Right ventricle myocardium superior (tissue), 1 donor: ENCODE measurements at regions not wholly inside any gene's neighbourhood (a gene's known extent, or its start where the extent isn't known, plus 50 kb on each side); places are given as distances from the start of the nearest gene placed in this dataset.

Experiments used
- ATAC-seq: fragments of 200-7000 bp; cut with Tn5 transposase; one replicate; pipeline ENCODE4 v1.9.1; 2020; ENCODE audit warnings: mild to moderate bottlenecking; ENCODE audit not compliant: poor library complexity
- DNase-seq: peaks from one replicate; pipeline ENCODE4 v3.0.0-alpha.2; 2020
- intact Hi-C: fragments of 100-400 bp; cut with DNase I; formaldehyde crosslinking; loops from one replicate; pipeline ENCODE4 v1.11.2; 2022
- donor health status: DM: no; HTN: yes; CAD: no; lungs with severe emphysema.

- peak; percentile 96 for ATAC-seq
- DNase-seq: peak; percentile 92
- intact Hi-C loops: no loop called here
Measured at GRCh38 chr11:76721755-76722677, 51.5 kb upstream of the LRRC32 start.

GRCh38 chr11:76723142-76723541, 52.6 kb upstream of the LRRC32 start:
- intact Hi-C loops: no loop called here
- no peak for DNase-seq
- ATAC-seq: no peak

- intact Hi-C loops: no loop called here
- DNase-seq (no peak), ATAC-seq (no peak)
Measured at GRCh38 chr11:76723548-76723947, 53.0 kb upstream of the LRRC32 start.

- DNase-seq (no peak), ATAC-seq (no peak)
- intact Hi-C loops: no loop called here
Measured at GRCh38 chr11:76724171-76724768, 53.7 kb upstream of the LRRC32 start.

GRCh38 chr11:76728227-76728626, 54.9 kb upstream of the TSKU start:
- ATAC-seq (no peak), DNase-seq (no peak)
- intact Hi-C loops: no loop called here

GRCh38 chr11:76728778-76729177, 54.4 kb upstream of the TSKU start:
- DNase-seq (no peak), ATAC-seq (no peak)
- intact Hi-C loops: no loop called here

GRCh38 chr11:76729214-76729613, 53.9 kb upstream of the TSKU start:
- no peak for DNase-seq
- no peak for ATAC-seq
- intact Hi-C loops: no loop called here

GRCh38 chr11:76730887-76731565, 52.1 kb upstream of the TSKU start:
- ATAC-seq (no peak), DNase-seq (no peak)
- intact Hi-C loops: no loop called here

GRCh38 chr11:76732643-76733042, 50.5 kb upstream of the TSKU start:
- intact Hi-C loops: no loop called here
- no peak for ATAC-seq
- DNase-seq: no peak
